Erythroblast (primary cell): ENCODE measurements at regions not wholly inside any gene's neighbourhood (a gene's known extent, or its start where the extent isn't known, plus 50 kb on each side); places are given as distances from the start of the nearest gene placed in this dataset.
"Not testable (repeated sequence)": the region's sequence is repeated elsewhere in the genome, so short reads cannot be mapped to it uniquely, and the experiment has no call there.

Experiments used
- DNase-seq, 2 experiments: peaks; one replicate each; lab custom pipeline; 2025; lab: John Stamatoyannopoulos, UW
- GATA1 ChIP-seq: IDR thresholded peaks from 2 replicates; pipeline ENCODE4 v1.6.1; 2011; ENCODE audit warnings: low read depth, mild to moderate bottlenecking, control low read depth, low read length, moderate library complexity
- POLR2A ChIP-seq: IDR thresholded peaks from 2 replicates; pipeline ENCODE4 v1.6.1; 2011; ENCODE audit warnings: mild to moderate bottlenecking, low read length

DNA sequence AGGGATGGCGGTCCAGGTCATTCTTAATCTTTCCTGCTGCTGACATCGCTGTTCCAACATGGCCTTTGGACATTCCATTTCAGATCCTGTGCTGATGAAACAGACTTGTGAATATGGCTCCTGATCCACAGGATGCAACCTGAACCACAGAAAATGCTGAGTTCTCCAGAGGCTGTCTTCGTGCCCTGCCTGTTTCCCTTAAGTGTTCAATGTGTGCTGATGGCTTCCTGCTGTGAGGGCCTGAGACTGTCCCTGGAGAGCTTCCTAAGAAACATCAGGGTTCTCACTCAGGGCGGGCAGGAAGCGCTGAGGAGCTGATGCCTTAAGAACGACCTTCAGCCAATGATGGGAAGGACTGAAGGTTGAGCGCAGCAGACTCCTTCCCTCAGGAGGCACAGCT, 909.4 kb downstream of the UQCRFS1 start:
- TF ChIP-seq POLR2A (no peak), GATA1 (no peak)
- DNase-seq: no peak

GRCh38 chr19:28301961-28302360, 911.0 kb downstream of the UQCRFS1 start:
- TF ChIP-seq POLR2A (no peak), GATA1 (no peak)
- DNase-seq: no peak

- no peak for TF ChIP-seq POLR2A
- DNase-seq: no peak
Observed at GRCh38 chr19:28301463-28301862, 911.5 kb downstream of the UQCRFS1 start.

- no peak for DNase-seq
- no peak for TF ChIP-seq GATA1
- TF ChIP-seq POLR2A: no peak
Observed at GRCh38 chr19:28299649-28300048, 913.3 kb downstream of the UQCRFS1 start.

DNA sequence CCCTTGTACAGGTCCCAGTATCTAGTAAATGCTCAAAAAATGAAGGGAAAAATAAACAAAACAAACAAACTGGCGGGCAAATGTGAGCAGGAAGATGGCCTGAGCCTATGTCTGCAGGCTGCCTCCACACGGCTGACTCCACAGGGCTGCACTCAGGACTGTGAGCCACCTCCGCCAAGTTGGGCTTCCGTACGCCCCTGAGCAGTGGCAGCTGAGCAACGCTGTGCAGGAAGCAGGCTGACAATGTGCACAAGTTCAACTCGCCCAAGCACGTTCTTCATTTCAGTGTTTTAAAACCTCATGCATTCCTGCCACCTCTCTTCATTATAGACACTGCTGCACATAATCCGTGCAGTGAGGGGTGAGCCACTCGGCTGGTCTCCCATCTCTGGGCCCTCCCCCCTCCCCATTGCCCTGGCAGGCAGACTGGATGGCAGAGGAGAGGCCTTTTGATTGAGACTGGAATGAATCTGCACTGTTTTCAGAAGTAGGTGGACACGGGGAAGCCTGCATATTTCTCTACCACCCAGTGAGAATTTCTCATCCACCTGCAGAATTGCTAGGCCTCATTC, 915.3 kb downstream of the UQCRFS1 start:
- DNase-seq: no peak
- TF ChIP-seq GATA1: no peak
- no peak for TF ChIP-seq POLR2A

- TF ChIP-seq GATA1 (no peak), POLR2A (no peak)
- DNase-seq: no peak
Observed at GRCh38 chr19:28297036-28297435, 915.9 kb downstream of the UQCRFS1 start.

DNA sequence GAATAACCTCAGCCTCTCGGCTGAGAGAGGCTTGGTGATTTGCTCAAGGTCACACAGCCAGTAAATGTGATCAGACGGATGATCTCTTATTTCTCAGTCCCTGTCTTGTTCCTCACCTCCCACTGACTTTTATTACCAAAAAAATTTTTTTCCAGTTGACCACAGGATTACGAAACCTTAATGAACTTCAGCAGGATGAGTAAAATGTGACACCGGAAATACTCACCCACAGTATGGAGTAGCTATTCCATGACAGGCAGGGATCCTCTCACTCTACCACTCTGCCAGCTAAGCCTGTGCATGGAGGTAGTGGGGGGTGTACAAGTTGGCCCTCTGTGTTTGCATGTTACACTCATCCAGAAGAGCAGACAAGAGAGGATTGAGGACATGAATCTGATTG, 916.4 kb downstream of the UQCRFS1 start:
- DNase-seq: no peak

GRCh38 chr19:28294975-28295374, 918.0 kb downstream of the UQCRFS1 start:
- not testable (repeated sequence) for DNase-seq

More for the DNA sequence above, 916.4 kb downstream of the UQCRFS1 start:
- no peak for TF ChIP-seq GATA1
- TF ChIP-seq POLR2A: no peak

- TF ChIP-seq GATA1: no peak
- TF ChIP-seq POLR2A: no peak
- no peak for DNase-seq
Observed at GRCh38 chr19:28294395-28294794, 918.6 kb downstream of the UQCRFS1 start.

- no peak for DNase-seq
Observed at GRCh38 chr19:28293685-28294084, 919.3 kb downstream of the UQCRFS1 start.

DNA sequence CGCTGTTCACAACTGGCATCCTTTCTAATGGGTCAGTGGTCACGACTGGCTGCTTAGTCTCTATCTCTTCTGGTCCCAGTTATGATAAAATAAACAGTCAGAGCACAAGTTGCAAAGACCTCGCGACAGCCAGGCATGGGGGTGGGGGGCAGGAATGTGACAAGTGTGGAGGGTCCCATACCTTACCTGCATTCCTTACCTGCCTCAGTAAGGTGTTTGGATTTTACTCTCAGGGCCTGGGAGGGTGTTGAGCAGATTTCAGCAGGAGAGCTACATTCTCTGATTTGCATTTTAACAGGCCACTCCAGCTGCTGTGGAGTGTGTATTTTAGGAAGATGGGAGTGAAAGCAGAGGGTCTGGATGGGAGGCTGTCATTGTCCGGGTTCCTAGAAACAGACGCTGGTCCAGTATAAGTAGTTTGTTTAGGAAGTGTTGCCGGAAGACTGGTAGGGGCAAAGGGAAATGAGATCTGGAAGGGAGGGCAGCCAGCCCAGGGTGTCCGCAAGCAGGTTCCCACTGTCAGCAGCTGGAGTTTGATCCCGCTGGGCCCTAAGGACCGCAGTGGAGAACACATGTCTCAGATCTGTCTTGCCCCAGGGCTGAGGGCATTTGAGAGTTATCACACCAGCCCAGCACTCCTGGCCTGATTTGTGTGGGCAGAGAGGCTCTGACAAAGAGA, 920.0 kb downstream of the UQCRFS1 start:
- no peak for TF ChIP-seq GATA1
- TF ChIP-seq POLR2A: no peak
- no peak for DNase-seq

More at GRCh38 chr19:28293685-28294084, 919.3 kb downstream of the UQCRFS1 start:
- no peak for TF ChIP-seq POLR2A
- no peak for TF ChIP-seq GATA1

DNA sequence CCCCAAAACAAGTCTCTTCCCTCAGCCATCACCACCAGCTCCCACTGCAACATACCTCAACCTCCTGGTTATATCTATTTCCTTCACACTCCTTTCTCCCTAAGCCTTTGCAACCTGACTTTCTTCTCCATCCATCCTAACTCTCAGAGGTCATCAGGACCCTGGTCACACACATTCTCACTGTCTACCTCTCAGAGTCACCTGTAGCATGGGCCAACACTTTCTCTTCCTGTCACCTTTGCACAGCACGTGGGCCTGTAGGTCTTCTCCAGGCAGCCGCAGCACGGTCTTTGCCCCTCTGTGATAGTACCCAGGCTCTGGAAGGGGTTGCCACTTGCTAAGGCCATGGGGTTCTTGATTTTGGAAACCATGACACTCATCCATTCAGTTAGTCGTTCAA, 921.1 kb downstream of the UQCRFS1 start:
- no peak for DNase-seq

DNA sequence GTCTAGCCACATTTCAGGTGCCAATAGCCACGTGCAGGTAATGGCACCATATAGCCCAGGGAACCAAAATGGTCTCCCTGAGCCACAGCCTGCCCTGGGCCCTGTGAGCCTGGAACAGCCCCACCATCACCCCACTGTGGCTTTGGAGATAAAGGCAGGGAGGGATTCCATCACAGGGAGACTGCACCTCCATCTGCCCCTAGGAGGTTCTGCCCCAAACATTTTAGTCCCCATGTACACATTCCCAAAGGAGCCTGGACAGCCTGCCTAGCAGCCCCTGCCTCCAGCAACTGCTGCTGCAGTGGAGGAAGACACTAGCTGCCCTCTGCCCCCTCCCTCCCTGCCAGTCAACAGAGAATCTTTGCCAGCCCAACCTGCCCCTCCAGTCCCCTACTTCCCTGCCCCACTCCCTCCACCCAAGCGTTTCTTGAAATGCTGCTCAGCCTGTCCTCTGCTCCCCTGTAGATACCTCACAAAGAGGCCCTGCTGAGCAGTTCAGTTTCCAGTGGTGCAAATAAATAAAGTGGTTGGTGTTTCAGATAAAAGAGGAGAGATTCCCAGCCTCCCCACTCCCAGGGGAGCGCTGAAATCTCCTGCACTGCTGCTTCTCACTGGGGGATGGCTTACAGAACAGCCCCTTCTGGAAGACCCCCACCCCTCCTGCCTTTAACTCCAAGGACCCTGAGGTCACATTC, 921.8 kb downstream of the UQCRFS1 start:
- no peak for DNase-seq
- TF ChIP-seq GATA1: no peak
- no peak for TF ChIP-seq POLR2A

More for the DNA sequence above, 921.1 kb downstream of the UQCRFS1 start:
- TF ChIP-seq GATA1: no peak
- TF ChIP-seq POLR2A: no peak

GRCh38 chr19:28289295-28290063, 923.5 kb downstream of the UQCRFS1 start:
- no peak for TF ChIP-seq POLR2A
- no peak for TF ChIP-seq GATA1
- DNase-seq: no peak
